SK-N-MC (cell line): ENCODE measurements at regions not wholly inside any gene's neighbourhood (a gene's known extent, or its start where the extent isn't known, plus 50 kb on each side); places are given as distances from the start of the nearest gene placed in this dataset.

Experiments
- DNase-seq: peaks from one replicate; pipeline ENCODE4 v3.0.0-alpha.2; 2011; ENCODE audit warnings: low read depth, low spot score
- H3K27ac ChIP-seq: fragments of 200-600 bp; sonication (generic); 2 replicates; pipeline ENCODE4 v1.5.1; 2016; ENCODE audit warnings: mixed run types
- H3K36me3 ChIP-seq: fragments of 200-600 bp; sonication (generic); 2 replicates; pipeline ENCODE4 v1.6.1; 2017; ENCODE audit warnings: antibody characterized with exemption, low read length, mixed read lengths; ENCODE audit not compliant: insufficient read depth
- H3K4me3 ChIP-seq: fragments of 200-600 bp; sonication (generic); 2 replicates; pipeline ENCODE4 v1.5.1; 2016
- H3K9ac ChIP-seq: fragments of 200-600 bp; sonication (generic); 2 replicates; pipeline ENCODE4 v1.8.0; 2017; ENCODE audit warnings: mixed run types, mixed read lengths; ENCODE audit not compliant: insufficient read length
- H3K9me3 ChIP-seq: fragments of 200-600 bp; sonication (generic); 2 replicates; pipeline ENCODE4 v1.6.1; 2017; ENCODE audit warnings: low read depth, mild to moderate bottlenecking, antibody characterized with exemption, low read length, moderate library complexity, mixed read lengths
- EZH2 ChIP-seq: fragments of 200-600 bp; sonication (generic); IDR thresholded peaks from one replicate; pipeline ENCODE4 v1.6.1; 2017; ENCODE audit warnings: antibody characterized with exemption
- FOXP2 ChIP-seq: optimal IDR thresholded peaks from 2 replicates; pipeline ENCODE3; 2011; ENCODE audit warnings: mild to moderate bottlenecking, moderate library complexity; ENCODE audit not compliant: insufficient read depth; ENCODE audit errors: extremely low read length, control extremely low read depth
- POLR2AphosphoS5 ChIP-seq: IDR thresholded peaks from 2 replicates; pipeline ENCODE4 v1.6.1; 2012; ENCODE audit warnings: mild to moderate bottlenecking, low read depth, low read length, borderline replicate concordance

DNA sequence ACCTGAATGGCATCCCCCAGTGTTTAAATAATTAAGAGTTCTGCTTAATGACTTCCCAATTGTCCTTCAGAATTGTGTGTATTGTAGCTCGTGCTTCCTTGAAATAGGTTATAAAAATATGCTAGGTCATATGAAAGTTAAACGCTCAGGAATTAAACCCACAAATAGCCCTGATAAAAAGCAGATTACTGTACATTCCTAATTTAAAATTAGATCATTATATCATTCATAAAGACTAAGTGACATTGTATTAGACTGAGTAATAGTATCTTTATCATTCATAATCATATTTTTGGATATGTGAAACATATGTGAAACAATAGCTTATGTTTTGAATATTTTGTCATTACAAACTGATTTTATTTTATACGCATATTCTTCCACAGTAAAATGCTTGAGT, 1706.7 kb downstream of the HACE1 start:
- DNase-seq: no peak

DNA sequence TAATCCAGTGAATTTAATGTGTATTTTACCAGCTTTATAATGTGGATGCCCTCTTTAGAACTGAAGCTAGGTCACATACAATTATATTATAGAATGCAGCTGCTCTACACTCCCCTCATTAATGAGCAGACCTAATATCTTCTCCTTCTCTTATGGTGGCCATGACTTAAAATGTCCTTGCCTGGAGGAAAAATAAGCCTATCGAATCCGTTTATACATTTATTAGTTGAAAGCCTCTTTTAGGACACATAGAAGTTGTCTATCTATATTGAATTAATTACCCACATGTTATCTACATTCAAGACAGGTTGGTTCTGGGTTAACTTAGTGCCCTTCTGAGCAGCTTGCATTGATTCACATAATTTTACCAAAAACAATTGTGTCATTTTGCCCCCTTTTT, 1716.8 kb downstream of the HACE1 start:
- no peak overlapping the region for H3K4me3 ChIP-seq
- no peaks in the 10 kb centered on the region for H3K9me3 ChIP-seq
- H3K36me3 ChIP-seq: no peaks in the 10 kb centered on the region
- TF ChIP-seq FOXP2: no peak
- TF ChIP-seq POLR2AphosphoS5: no peak
- TF ChIP-seq EZH2: no peak
- no peak overlapping the region for H3K9ac ChIP-seq
- no peak for DNase-seq
- no peak overlapping the region for H3K27ac ChIP-seq

More for the DNA sequence above, 1706.7 kb downstream of the HACE1 start:
- TF ChIP-seq FOXP2 (no peak), POLR2AphosphoS5 (no peak), EZH2 (no peak)
- no peak overlapping the region for H3K27ac ChIP-seq
- H3K9ac ChIP-seq: no peak overlapping the region
- no peaks in the 10 kb centered on the region for H3K36me3 ChIP-seq
- no peaks in the 10 kb centered on the region for H3K9me3 ChIP-seq
- H3K4me3 ChIP-seq: no peak overlapping the region

DNA sequence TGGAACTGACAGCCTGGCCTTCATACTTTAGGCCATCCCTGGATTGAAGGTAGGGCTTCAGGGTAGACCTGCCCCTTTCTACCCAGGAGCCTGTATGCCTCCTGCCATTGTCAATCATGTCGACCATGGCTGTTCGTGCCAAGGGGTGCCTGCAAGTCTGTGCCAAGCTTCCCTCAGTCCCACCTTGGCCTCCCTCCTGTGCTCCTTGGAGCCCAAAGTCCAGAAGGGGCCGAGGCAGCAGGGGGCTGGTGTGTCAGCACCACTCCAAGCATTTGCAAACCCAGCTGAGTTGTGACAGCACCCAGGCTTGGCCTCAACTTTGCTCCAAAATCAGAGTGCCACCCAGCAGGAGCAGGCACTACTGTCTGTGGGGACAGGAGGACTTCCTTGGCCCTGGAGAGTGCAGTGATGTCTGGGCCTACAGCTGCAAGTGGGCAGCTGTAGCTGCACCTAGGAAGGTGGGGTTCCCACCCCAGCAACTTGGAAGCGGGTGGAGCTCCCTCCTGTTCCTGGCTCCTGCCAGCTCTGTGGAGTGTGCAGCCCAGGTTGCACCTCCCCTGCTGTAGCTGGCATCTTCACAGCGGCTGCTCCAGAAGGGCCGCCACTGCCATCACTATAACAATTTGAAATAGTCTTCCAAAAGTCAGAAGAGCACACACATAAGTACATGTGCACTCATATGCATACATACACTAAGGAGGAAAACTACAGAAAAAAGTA, 1719.3 kb downstream of the HACE1 start:
- DNase-seq: no peak
- TF ChIP-seq FOXP2 (no peak), POLR2AphosphoS5 (no peak), EZH2 (no peak)
- Histone ChIP-seq H3K9me3 (no peaks in the 10 kb centered on the region), H3K9ac (no peak overlapping the region), H3K36me3 (no peaks in the 10 kb centered on the region), H3K27ac (no peak overlapping the region), H3K4me3 (no peak overlapping the region)

- no peak overlapping the region for H3K9ac ChIP-seq
- no peak for TF ChIP-seq FOXP2
- no peak for TF ChIP-seq POLR2AphosphoS5
- no peak for TF ChIP-seq EZH2
Observed at GRCh38 chr6:103139377-103139776, 1720.3 kb downstream of the HACE1 start.

DNA sequence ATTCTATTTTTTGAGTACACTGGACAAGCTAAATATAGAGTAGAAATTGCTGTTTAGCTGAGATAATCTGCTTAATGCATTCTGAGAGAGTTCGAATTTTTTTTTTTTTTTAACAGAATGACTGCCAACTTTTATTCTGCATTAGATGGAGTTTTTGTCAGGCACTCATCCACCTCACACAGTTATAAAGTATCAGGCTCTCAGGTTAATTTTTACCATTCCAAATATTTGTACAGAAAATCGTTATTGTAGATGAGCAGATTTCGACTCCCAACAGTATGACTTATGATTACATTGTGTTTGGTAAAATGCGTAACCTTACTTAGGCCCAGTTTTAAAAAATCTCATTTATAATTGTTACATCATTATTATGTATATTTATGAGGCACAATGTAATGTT, 1731.0 kb downstream of the GRIK2 start:
- Histone ChIP-seq H3K9ac (no peak overlapping the region), H3K27ac (peak overlapping the region; percentile 53; the same call in 1 of the 2 replicates), H3K4me3 (no peak overlapping the region), H3K36me3 (no peaks in the 10 kb centered on the region), H3K9me3 (peaks cover 2% of the 10 kb centered on the region; the same call in 1 of the 2 replicates)
- no peak for TF ChIP-seq EZH2
- TF ChIP-seq FOXP2: no peak
- TF ChIP-seq POLR2AphosphoS5: no peak
- DNase-seq: no peak

More at GRCh38 chr6:103139377-103139776, 1720.3 kb downstream of the HACE1 start:
- Histone ChIP-seq H3K27ac (no peak overlapping the region), H3K9me3 (no peaks in the 10 kb centered on the region), H3K4me3 (no peak overlapping the region), H3K36me3 (no peaks in the 10 kb centered on the region)
- DNase-seq: no peak

DNA sequence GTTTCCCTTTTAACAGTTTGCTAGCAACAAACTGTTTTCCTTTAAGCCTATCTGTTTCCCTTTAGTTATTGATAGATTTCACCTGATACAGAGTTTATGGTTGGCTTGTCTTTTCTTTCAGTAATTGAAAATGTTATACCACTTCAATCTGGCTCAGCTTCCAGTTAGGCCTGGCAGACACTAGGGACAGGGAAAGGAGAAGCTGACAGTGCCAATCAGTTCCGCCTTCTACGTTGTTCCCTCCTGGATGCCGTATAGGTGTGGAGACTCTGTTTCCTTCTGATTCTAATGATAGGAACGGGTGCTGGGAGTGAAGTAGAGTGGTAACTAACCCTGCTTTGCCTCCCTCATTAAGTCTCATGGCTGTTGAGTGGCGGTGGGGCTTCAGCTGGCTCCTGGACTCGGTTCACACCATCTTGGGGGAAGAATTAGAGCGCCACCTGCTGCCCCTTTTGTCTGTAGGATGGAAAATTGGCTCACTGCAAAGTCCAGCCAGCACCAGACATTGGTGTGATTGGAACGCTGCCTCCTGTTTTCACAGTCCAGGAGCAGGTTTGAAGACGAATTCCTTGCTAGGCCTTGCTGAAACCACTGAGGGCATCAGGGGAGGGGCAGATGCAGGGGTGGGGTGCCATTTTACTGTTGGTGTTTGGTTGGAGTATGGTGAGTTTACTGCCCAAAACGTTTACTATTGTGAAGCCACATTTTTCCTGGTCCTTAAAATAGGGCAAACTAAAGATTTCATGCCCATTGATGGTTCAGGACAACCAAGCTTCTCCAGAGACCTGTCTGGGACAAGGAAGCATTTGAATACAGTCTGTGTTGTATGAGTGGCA, 1729.5 kb downstream of the GRIK2 start:
- Histone ChIP-seq H3K9me3 (peaks cover under 1% of the 10 kb centered on the region; the same call in 1 of the 2 replicates), H3K27ac (0 out of 2 replicates have a peak overlapping the region, but pooled peaks have one; percentile 16), H3K9ac (no peak overlapping the region), H3K36me3 (no peaks in the 10 kb centered on the region), H3K4me3 (no peak overlapping the region)
- TF ChIP-seq EZH2 (no peak), POLR2AphosphoS5 (no peak), FOXP2 (no peak)
- peak; percentile 30 for DNase-seq

DNA sequence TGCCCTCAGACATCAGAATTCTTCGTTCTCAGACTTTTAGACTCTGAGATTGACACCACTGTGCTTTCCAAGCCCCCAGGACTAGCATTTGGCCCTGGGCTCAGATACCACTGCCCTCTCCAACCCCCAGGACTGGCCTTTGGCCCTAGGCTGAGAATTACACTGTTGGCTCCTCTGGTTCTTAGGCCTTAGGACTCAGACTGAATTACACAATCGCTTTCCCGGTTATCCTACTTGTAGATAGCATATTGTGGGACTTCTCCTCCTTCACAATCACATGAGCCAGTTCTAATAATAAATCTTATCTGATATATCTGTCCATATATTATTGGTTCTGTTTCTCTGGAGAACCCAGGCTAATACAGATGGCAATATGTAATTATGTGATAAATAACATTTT, 1725.5 kb downstream of the GRIK2 start:
- no peak for TF ChIP-seq EZH2
- no peak for TF ChIP-seq FOXP2
- no peak for TF ChIP-seq POLR2AphosphoS5
- Histone ChIP-seq H3K9ac (no peak overlapping the region), H3K27ac (no peak overlapping the region), H3K36me3 (no peaks in the 10 kb centered on the region), H3K9me3 (no peaks in the 10 kb centered on the region; the same call in 1 of the 2 replicates), H3K4me3 (no peak overlapping the region)
- DNase-seq: no peak

- Histone ChIP-seq H3K27ac (peak overlapping the region; percentile 26; the same call in 1 of the 2 replicates), H3K36me3 (peaks cover 6% of the 10 kb centered on the region; the same call in 1 of the 2 replicates), H3K9ac (no peak overlapping the region), H3K9me3 (no peaks in the 10 kb centered on the region; the same call in 1 of the 2 replicates), H3K4me3 (no peak overlapping the region; the same call in 1 of the 2 replicates)
- DNase-seq: peak; percentile 57
- TF ChIP-seq POLR2AphosphoS5: peak; percentile 56; the same call in 1 of the 2 replicates
- no peak for TF ChIP-seq FOXP2
Observed at GRCh38 chr6:103114582-103114981, 1721.1 kb downstream of the GRIK2 start.
